GM21381 (cell line): ENCODE measurements at regions not wholly inside any gene's neighbourhood (a gene's known extent, or its start where the extent isn't known, plus 50 kb on each side); places are given as distances from the start of the nearest gene placed in this dataset.

Source experiments
- ATAC-seq: cut with Tn5 transposase; IDR thresholded peaks from one replicate; pipeline ENCODE4 v1.9.1; 2021; ENCODE audit warnings: mild to moderate bottlenecking, moderate library complexity; ENCODE audit not compliant: unreplicated experiment

- ATAC-seq = no peak
Observed at GRCh38 chr3:67896130-67896529, 241.7 kb upstream of the SUCLG2 start.

GRCh38 chr3:67894510-67894909, 240.1 kb upstream of the SUCLG2 start:
- no peak for ATAC-seq

DNA sequence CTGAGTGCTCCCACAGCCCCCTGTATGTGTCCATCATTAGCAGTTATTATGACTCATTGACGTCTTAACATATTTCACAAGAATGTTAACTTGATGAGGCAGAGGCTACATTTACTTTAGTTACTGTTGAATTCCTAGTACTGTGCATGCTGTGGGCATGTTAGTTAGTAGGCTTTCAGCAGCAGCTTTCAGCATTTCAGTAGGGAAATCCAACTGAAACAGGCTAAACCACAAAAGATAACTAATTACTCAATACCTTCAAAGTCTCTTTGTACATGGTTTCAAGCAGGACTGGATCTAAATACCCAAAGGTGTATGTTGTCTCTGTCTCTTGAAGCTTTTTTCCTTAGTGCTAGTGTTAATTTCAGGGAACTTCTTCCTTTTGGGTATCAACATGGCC, 229.9 kb upstream of the SUCLG2 start:
- no peak for ATAC-seq

DNA sequence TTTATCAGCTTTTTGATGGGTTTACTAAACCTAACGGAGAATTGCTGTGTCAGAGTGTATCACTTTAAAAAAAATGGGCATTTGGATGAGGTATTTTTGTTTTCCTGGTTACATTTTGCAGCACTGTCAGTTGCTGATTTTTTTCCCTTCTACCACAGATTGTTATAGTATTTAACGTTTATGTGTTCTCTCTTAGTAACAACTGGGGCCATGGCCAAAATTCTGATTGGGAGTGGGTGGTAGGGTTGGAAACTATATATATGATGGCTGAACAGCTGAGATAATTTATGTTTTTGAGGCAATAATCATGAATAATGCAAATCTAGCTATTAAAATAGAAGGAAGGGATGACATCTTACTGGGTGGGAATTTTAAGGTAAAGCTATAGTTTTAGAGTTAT, 229.4 kb upstream of the SUCLG2 start:
- ATAC-seq = no peak

DNA sequence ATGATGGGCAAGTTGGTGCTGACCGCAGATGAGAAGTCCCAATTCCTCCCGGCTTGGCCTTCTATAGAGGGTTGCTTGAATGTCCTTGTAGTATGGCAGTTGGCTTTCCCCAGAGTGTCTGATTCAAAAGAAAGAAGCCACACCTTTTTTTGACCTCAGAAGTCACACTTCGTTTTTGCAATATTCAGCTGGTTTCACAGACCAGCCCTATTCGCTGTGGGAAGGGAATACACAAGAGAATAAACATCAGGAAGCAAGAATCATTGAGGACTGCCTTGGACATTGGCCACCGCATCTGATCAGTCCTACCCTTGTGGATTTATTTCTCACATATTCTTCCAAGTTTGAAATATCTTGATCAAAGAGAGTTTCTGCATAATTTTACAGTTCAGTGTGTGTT, 228.6 kb upstream of the SUCLG2 start:
- ATAC-seq = no peak

- no peak for ATAC-seq
Observed at GRCh38 chr3:67876261-67876660, 221.8 kb upstream of the SUCLG2 start.

DNA sequence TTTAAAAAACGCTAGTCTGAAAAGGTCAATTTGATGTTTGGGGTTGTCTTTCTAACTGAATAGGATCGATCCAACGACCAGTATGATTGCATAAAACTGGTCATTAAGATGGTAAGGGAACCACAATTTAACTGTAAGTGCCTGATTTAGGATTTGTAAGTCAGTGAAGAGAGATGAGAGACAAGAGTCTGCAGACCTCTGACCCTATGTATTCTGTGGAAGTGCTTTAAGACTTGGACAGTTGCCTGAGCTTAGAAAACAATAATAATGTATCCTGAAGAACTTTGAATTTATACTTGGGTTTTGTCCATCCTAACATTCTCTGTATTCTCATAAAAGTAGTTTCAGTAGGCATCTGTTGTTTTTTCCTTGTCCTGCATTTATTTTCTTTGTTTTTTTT, 221.4 kb upstream of the SUCLG2 start:
- no peak for ATAC-seq

- no peak for ATAC-seq
Observed at GRCh38 chr3:67875338-67875737, 220.9 kb upstream of the SUCLG2 start.

DNA sequence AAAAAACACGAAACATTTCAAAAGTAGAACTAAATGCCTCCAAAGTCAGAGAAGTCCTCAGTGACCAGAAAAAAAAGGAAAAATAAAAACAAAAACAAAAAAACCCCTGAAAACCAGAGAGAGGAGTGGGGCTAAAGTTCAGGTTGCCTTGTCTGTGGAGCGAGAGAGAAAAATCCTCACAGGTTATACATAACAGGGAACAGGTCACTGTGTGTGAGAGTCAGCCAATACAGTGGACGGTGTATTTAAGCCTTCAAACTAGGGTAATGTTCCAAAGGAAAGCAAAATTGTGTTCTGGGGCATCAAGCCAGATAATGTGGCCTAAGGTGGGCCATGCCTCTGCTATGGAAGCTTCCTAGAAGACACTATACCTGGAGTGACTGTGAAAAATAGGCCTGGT, 216.1 kb upstream of the SUCLG2 start:
- no peak for ATAC-seq

GRCh38 chr3:67866571-67866970, 212.2 kb upstream of the SUCLG2 start:
- no peak for ATAC-seq

DNA sequence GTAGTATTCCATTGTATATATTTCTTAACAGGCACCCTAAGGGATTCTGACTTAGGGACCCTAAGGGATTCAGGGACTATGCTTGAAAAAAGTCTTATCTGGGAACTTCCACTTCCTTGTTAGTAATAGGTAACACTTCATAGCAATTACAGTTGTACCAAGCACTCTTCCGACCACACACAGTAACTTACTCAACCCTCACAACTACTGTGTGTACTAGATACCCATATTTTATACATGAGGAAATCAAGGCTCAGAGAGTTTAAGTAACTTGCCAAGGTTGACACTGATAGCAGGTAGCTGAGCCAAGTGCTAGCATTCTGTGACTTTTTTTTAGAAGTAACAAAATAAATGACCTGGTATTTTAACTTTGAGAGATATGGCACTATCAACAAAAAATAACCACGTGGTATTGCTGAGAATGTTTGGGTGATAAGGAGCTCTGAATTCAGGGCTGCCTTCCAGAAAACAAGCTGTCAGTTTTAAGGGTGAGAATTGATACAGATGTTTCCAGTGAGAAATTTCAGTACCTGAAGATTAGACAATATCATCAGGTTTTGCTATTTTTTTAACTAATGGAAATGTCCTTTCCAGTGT, 210.3 kb upstream of the SUCLG2 start:
- ATAC-seq = no peak

DNA sequence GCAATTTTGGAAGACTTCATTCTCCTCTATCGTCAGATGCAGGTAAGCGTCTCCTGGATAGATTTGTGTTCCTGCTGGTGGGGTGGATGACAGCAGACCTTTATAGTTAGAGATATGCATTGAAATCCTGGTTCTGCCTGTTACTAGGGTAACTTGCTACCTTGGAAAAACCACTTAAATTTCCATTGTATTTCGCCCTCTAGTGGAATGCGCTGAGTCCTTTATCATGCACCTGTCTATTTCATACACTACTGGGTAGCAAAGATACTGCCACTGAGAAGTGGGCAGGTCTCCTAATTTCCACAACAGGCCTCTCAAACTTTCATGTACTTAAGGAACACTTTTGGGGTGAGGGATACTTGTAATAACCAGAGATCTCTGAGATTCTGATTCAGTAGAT, 209.5 kb upstream of the SUCLG2 start:
- ATAC-seq = no peak

- no peak for ATAC-seq
Observed at GRCh38 chr3:67860429-67860828, 206.0 kb upstream of the SUCLG2 start.

GRCh38 chr3:67858492-67858891, 204.1 kb upstream of the SUCLG2 start:
- no peak for ATAC-seq

DNA sequence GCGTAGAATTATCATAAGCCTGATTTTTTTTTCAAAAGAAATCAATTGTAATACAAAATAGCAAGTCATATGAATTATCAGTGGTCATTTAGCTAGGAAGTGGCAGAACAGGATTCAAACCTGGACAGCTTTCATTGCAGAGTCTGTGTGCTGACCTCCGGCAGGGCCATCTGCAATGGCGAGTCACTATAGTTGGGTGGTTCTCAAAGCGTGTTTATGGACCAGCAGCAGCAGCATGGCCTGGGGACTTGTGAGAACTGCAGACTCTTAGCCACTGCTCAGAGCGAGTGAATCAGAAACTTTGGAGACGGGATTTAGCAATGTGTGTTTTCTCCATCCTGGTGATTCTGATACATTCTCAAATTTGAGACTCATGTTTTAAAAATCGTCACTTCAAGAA, 202.3 kb upstream of the SUCLG2 start:
- ATAC-seq = no peak

- ATAC-seq = no peak
Observed at GRCh38 chr3:67854663-67855062, 200.3 kb upstream of the SUCLG2 start.

GRCh38 chr3:67853520-67853919, 199.1 kb upstream of the SUCLG2 start:
- no peak for ATAC-seq

DNA sequence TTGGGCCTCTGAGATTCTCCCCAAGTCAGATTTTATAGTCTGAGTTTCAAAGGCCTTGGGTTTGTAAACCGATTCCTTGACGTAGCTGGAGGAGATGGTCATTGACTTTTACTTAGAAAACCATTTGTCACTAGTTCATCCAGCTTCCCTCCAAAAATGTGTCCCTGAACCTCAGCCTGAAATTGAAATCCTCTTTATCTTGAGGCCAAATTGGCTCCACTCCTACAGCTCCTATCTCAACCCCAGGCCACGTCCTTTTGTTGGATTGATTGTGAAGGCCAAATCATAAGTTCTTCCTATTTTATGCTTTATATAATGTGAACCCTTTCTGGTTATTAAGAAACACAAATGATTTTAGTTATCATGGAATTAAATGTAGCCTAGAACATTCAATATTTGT, 193.9 kb upstream of the SUCLG2 start:
- ATAC-seq = no peak

DNA sequence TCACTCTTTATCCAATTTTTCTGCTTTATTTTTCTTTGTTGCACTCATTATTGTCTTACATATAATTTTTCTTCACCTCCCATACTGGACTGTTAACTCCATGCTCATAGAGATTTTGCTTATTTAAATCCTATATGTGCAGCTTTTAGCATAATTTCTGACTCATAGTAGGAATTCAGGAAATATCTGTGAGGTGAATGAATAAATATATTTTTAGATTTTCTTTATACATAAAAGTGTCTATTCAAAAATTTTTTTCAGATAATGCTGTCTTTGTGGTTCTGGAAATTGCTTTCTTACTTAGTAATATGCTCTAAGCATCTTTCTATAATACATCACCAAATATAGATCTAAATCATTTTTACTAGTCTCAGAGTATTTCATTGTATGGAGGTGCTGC, 191.8 kb upstream of the SUCLG2 start:
- ATAC-seq = no peak

DNA sequence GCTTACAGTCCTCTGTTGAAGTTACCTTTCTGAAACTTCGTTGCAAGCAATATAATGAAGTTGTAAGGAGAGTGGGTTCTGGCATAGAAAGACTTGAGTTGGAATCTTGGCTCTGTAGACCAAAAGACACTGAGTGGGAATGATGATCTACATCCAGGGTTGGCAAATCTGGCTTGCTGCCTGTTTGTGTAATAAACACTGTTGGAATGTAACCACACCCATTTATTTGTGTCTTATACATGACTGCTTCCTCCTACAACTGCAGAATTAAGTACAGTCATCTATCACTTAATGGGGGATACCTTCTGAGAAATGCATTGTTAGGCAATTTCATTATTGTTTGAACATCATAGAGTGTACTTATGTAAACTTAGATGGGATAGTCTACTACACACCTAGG, 178.4 kb upstream of the SUCLG2 start:
- ATAC-seq = no peak

DNA sequence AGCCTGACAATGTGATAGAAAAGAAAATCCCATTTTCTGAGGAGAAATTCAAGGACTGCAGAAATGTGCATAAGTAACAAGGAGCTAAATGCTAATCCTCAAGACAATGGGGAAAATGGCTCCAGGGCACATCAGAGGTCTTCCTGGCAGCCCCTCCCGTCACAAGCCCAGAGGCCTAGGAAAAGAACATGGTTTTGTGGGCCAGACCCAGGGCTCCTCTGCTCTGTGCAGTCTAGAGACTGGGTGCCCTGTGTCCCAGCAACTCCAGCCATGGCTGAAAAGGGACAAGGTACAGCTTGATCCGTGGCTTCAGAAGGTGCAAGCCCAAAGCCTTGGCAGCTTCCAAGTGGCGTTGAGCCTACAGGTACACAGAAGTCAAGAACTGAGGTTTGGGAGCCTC, 176.8 kb upstream of the SUCLG2 start:
- ATAC-seq = no peak

- ATAC-seq = no peak
Observed at GRCh38 chr3:67828486-67829010, 174.1 kb upstream of the SUCLG2 start.

- ATAC-seq = no peak
Observed at GRCh38 chr3:67821135-67821534, 166.7 kb upstream of the SUCLG2 start.
